GM21576 (cell line): ENCODE measurements at regions not wholly inside any gene's neighbourhood (a gene's known extent, or its start where the extent isn't known, plus 50 kb on each side); places are given as distances from the start of the nearest gene placed in this dataset.
"Not testable (repeated sequence)": the region's sequence is repeated elsewhere in the genome, so short reads cannot be mapped to it uniquely, and the experiment has no call there.

Experiments used
- ATAC-seq: cut with Tn5 transposase; IDR thresholded peaks from one replicate; pipeline ENCODE4 v1.9.1; 2021; ENCODE audit warnings: mild to moderate bottlenecking, moderate library complexity; ENCODE audit not compliant: unreplicated experiment

GRCh38 chr2:21330786-21331391, 207.1 kb downstream of the TDRD15 start:
- no peak for ATAC-seq

DNA sequence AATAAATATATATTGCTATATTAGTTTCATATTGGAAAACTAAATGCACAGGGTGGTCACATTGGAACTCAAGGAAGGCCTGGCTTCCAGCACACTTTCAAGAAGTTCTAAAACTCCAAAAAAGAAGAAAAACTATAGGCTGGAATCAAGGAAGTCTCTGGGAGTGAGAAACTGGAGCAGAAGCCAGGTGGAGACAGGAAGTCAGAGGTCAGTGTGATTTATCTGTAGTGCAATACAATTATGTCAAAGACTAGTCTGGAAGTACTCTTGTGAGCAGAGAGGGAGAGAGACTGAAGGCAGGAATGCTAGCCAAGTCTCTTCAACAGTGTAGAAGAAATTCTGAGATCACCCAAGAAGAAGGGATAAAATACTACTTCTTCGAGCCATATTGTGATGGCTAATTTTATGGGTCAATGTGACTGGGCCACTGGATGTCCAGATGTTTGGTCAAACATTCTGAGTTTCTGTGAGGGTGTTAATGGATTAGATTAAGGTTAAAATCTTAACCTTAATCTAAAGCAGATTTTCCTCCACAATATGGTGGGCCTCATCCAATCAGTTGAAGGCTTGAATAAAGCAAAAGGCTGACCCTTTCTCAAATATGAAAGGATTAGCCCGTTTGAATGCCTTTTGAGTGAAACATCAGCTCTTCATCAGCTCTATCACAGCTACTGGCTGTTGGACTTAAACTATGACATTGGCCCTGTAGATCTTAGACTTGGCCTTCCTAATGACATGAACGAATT, 208.0 kb downstream of the TDRD15 start:
- no peak for ATAC-seq

GRCh38 chr2:21332993-21333625, 209.3 kb downstream of the TDRD15 start:
- no peak for ATAC-seq

DNA sequence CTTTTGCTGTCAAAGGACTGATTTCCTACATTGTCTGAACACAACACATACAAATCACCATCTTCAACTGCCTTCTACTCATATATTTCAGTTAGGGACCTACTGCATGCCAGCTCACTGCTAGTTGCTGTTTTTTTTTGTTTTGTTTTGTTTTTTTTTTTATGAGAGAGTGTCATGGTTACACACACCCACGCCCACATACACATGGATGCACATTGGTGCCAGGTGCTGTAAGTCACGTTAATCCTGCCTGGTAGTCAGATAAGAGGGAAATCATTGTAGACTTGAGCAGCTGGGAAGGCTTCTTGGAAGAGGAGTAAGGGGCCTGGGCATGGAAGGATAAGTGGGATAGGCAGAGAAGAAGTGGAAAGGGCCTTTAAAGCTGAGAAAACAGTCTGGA, 209.9 kb downstream of the TDRD15 start:
- no peak for ATAC-seq

- ATAC-seq: no peak
These were observed 223.2 kb downstream of the TDRD15 start for GRCh38 chr2:21346984-21347383.

GRCh38 chr2:21353879-21354679, 230.3 kb downstream of the TDRD15 start:
- no peak for ATAC-seq

DNA sequence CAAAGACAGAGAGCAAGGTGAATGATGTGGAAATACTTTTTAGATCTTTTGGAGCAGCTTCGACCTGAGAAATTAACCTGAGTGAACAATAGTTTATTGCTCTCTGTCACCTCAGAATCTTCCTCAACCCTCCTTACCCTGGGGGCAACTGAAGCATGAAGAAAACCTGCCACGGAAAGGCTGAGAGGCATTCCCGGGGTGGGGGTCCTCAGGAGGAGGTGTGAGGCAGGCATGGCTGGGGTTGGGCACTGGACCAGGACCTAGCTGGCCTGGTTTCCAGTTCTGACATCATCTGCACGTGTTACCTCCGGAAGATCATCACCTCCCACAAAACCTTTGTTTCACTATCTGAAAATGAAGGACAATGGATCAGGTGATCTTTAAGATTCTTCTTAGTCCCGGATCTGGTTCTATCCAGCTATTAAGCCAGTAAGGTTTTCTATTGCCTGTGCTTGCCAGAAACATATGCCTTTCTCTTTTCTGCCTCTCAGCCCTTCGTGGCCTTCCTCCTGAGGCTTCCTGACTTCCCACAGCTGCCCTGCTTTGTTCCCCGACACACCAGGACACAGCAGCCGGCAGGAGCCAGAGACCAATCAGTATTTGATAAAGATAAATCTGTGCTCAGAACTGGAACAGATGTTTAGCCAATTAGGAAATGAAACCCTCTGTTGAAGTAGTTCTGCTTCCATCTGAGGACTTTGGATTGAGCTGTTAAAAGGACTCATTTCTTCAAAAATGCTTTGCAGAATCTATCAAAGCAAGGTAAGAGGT, 232.5 kb downstream of the TDRD15 start:
- no peak for ATAC-seq

GRCh38 chr2:21356857-21357255, 233.1 kb downstream of the TDRD15 start:
- ATAC-seq: no peak

DNA sequence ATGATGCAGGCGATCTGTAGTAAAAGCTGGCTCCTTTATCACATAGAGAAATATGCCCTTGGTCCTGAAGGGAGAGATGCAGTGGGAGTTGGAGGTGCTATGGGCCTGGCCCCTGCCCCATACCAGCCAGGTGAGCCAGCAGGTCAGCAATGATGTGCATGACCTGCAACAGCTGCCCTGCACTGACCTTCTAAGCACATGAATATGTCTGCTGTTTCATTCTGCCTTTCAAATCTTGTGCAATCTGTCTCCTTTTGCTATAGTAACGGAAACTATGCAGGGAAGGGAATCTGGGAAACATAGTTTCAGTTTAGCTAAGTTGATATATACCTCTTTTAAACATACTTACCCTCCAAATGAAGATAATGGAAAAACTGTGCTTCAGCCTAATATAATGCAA, 235.2 kb downstream of the TDRD15 start:
- ATAC-seq: no peak

- ATAC-seq: no peak
These were observed 237.6 kb downstream of the TDRD15 start for GRCh38 chr2:21361384-21361783.

DNA sequence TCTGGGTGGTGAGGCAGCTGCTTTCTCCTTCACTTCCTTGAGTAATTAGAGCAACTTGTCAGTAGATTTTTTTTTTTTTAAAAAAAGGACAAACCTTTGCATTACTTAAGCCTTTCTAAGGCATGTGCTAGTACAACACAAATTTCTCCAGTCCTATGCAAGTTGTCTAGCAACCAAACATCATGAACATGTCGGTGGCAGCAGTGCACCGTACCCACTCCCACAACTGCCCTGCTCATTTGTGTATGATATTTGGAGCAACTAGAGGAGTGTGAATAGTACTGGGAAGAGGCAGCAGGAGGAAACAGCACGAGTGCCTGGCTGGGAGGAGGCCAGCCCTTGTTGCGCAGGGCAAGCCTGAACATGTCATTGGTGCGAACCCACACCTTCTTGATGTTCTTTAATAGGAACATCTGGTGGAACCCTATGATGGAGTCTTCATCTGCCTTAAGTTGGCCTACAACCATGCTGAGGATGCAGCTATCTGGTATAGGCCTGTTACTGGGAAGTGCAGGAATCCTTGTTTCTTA, 238.3 kb downstream of the TDRD15 start:
- no peak for ATAC-seq

DNA sequence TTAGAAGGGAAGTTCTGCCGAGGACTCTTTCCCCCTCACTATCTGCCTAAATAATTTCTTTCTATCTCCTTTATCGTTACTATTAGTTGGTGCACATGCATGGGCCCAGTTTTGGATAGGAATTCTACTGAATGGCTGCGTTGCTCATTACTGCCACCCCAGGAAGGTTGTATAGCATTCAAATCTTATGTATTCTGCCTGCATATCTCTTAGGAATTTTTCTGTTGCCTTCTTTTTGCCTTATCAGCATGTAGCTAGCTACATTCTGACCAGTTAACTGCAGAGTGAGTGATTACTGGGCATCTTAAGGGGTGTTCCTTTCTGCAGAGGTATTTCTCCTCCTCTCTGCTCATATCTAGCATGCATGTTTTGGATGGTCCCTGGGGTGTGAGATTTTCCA, 239.6 kb downstream of the TDRD15 start:
- ATAC-seq: no peak

DNA sequence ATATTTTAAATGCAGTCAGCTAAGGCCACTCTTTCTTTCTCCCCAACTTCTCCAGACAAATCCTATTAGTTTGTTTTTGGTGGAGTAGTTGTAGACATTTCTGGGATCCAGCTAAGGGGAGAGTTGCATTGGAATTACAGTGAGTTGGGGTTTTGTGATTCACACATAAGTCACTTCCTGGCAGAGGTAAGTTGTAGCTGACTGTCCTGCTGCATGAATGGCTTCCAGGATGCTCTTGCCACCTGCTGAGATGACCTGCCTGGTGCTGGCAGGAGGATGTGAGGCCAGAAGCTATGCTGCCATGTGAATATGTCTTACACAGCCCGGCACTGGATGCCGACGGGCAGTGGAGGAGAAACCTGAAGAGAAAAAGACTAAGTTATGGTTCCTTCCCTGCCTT, 243.7 kb downstream of the TDRD15 start:
- no peak for ATAC-seq

DNA sequence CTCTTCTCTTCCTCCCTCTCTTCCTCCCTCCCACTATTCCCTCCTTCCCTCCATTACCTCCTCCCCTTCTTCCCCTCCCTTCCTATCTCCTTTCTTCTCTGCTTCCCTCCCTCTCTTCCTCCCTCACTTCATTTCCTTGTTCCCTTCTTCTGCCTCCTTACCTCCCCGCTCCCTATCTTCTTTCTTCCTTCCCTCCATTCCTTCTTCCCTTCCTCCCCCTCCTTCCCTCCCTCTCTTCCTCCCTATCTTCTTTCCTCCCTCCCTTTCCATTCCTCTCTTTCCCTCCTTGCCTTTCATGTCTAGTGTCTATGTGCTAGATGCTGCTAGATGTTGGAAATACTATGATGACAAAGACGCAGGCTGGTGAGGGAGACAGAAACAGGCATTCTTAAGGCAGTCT, 246.0 kb downstream of the TDRD15 start:
- ATAC-seq: no peak

DNA sequence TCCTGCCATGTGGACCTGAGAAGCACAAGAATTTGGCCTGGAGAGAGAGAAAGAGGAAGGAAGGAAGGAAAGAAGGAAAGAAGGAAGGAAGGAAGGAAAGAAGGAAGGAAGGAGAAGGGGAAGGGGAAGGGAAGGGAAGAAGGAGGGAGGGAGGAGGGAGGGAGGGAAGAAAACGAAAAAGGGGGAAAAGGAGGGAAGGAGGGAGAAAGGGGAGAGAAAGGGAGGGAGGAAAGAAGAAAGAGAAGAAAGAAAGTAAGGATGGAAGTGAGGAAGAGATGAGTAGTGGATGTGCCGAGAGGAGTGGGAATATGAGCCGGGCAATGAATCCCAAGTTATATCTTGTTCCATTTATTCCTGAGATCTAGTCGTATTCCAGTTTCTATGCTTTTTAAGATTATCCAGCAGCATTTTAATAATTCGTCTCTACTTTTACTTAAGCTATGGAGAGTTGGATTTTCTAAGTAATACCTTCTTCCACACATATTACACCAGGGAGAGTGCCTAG, 247.8 kb downstream of the TDRD15 start:
- ATAC-seq: no peak

DNA sequence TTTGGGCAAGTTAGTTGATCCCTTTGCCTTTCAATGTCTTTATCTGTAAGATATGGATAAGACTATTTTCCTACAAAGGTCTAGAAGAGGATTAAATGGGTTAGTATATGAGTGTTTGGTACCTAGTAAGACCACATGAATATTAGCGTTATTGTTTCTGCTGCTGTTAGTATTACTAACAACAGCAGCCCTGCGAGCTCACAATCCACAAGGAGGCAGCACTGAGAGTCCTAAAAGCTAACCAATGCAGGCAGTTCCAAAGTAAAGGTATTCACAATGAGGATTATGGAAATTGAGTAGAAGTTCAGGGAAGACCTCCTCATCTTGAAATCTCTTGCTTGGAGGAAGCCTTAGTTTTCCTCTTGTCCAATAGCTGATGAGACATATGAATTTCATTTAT, 248.9 kb downstream of the TDRD15 start:
- no peak for ATAC-seq

- no peak for ATAC-seq
These were observed 253.1 kb downstream of the TDRD15 start for GRCh38 chr2:21376864-21377263.

DNA sequence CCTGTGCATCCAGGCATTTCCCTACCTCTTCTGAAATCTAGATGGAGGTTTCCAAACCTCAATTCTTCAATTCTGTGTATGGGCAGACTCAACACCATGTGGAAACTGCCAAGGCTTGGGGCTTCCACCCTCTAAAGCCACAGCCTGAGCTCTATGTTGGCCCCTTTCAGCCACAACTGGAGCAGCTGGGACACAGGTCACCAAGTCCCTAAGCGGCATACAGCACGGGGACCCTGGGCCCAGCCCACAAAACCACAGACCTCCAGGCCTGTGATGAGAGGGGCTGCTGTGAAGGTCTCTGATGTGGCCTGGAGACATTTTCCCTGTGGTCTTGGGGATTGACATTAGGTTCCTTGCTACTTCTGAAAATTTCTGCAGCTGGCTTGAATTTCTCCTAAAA, 255.4 kb downstream of the TDRD15 start:
- ATAC-seq: no peak

DNA sequence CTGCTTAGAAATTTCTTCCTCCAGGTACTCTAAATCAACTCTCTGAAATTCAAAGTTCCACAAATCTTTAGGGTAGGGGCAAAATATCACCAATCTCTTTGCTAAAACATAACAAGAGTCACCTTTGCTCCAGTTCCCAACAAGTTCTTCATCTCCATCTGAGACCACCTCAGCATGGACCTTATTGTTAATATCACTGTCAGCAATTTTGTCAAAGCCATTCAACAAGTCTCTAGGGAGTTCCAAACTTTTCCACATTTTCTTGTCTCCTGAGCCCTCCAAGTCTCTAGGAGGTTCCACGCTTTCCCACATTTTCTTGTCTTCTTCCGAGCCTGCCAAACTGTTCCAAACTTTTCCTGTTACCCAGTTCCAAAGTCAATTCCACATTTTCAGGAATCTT, 255.9 kb downstream of the TDRD15 start:
- not testable (repeated sequence) for ATAC-seq

GRCh38 chr2:21381421-21381820, 257.7 kb downstream of the TDRD15 start:
- ATAC-seq: no peak
